Peyer's patch (tissue), 4 donors: ENCODE measurements at regions not wholly inside any gene's neighbourhood (a gene's known extent, or its start where the extent isn't known, plus 50 kb on each side); places are given as distances from the start of the nearest gene placed in this dataset.

Source experiments
- CTCF ChIP-seq, 6 experiments: fragments of 450-650 bp in 4 of 6; fragments of 200-600 bp in 2 of 6; sonication (generic) in 1 of 6; IDR thresholded peaks; one replicate each; pipeline ENCODE4 v1.5.1; 2017 to 2019; ENCODE audit warnings: antibody characterized with exemption in 6 of 6, mild to moderate bottlenecking in 3 of 6, moderate library complexity in 1 of 6
- POLR2A ChIP-seq, 2 donors: fragments of 450-650 bp; IDR thresholded peaks; one replicate each; pipeline ENCODE4 v1.5.1; 2017; ENCODE audit warnings: antibody characterized with exemption in 2 of 2, mild to moderate bottlenecking in 2 of 2, moderate library complexity in 2 of 2

DNA sequence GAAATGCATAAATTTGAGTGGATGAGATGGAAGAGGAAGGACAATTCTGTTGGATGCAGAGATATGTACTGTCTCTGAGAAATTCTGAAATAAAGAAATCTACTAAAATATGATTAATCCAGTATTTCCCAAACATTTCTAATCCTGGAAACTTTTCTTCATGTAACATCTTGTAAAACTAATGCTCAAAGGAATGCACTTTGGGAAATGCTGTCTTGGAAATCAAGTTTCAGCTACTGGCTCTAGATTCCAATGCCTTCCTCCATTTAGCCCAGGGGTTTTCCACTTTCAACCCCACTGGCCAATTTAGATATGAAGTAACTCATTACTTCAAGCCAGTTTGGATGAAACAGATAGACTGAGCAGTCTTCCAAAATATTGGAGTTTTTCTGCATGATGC is 355.1 kb downstream of the TXNL1 start:
- no peak for TF ChIP-seq CTCF (IDR thresholded peaks at IDR 0.05)
- TF ChIP-seq POLR2A (IDR thresholded peaks at IDR 0.05): no peak
